ENCODE measurements at regions not wholly inside any gene's neighbourhood (a gene's known extent, or its start where the extent isn't known, plus 50 kb on each side); places are given as distances from the start of the nearest gene placed in this dataset.

DNA sequence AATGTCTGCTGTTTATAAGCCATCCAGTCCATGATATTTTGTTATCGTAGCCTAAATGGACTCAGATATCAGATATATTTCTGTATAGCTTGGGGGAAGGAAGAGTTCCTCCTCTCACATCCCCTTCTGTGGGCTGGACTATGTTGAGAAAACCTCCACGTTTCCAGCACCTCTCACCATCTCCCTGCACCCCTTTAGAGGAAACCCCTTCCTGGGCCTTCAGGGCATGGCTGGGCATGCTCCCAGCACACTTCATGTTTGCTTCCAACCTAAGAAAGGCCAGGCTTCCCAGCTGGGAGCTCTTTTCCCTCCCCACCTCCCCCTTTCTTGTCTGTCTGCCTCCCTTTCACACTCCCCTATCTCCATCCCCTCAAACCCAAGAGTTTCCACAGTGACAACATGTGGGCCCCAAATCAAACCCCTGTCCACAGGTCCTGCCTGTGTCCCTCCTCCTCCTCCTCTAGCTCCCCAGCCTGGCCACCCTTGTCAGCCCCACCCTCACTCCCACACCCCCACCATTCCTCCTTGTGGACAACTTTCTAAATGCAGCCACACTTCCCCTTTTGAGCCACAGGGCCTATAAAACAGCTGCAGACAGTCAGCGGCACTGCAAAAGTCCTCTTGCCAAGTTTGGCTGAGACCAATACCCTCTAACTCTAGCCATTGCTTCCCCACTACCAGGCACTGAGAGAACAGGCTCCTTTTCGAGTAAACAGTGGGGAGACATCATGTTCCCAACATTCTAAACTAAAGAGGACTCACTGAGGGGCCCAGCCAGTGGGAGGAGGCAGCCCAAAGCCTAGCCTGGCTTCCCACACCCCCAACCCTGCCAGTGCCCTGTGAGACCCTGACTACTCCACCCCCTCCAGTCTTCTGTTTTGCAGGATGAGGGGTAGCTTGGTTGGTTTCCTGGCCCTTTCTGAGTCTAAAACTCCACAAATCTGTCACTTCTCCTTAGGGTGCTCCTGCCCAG is 120.5 kb downstream of the ZFP36L2 start:
- DNase-seq (ENCODE audit: low read depth), result no peak

GRCh38 chr2:43104763-43105162 is 121.6 kb downstream of the ZFP36L2 start:
- DNase-seq (ENCODE audit: low read depth), result no peak

DNA sequence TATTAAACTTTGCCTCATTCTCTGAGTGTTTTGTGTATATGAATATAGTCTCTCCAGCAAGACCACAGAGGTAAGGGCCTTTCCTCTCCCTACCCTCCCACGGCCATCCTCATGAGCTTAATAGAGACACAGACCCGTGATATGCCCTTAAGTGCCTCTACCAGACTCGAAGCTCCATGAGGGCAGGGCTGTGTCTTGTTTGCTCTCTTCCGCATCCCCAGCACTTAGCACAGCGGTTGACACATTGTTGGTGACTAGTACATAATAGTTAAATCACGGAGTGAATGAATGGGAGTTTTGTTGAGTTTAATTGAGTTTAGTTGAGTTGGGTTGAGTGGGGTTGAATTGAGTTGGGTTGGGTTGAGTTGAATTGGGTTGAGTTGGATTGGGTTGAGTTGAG is 122.3 kb downstream of the ZFP36L2 start:
- DNase-seq (ENCODE audit: low read depth), result no peak

GRCh38 chr2:43103093-43103404 is 123.4 kb downstream of the ZFP36L2 start:
- no peak for DNase-seq (ENCODE audit: low read depth)

DNA sequence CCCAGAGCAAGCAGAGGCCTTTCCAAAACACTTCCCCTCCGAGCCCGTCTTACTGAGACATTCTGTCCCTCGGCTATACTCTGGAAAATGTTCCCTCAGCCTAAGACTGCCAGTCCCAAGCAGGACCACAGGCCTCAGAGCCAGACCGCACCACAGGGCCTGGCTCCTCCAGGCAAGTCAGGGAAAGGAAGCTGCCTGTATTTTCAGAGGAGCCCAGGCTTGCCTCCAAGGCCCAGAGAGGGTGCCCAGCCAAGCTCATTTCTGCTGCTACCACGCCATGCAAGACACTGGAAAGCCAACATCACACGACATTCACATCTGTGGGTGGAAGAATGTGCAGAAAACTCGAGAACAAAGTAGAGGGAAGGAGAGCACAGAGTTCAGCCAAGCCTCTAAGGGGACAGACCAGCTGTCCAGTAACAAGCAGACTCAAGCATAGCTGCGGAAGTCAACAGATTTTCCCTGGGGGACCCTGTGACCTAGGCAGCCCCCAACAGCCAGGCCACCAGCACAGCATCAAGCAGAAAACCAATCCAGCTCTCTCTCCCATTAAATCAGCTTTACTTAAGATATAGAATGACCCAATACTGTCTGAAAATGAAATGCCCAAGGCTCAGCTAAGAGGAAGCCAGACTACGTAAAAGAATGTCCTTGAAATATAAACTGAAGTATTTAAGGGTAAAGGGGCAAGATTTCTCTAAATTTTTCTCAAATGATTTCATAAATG is 123.9 kb downstream of the ZFP36L2 start:
- no peak for DNase-seq (ENCODE audit: low read depth)

DNA sequence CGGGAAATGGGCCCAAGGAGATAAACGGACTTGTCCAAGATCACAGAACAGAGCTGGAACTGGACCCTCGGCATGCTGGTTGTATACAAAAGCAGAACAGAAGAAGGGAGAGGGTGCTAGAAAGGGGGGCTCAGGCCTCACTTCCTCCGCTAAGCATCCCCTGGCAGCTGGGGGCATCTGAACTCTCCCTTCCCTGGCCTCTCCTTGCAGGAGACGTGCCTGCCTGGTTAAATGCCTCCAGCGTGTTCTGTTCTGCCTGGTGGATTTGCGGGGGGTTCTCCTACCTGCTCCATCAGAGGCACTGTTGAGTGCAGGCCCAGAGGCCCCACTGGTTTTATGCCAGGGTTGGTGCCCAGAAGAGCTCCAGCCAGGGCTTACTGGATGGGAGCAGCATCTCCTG is 124.7 kb downstream of the ZFP36L2 start:
- DNase-seq (ENCODE audit: low read depth), result no peak

DNA sequence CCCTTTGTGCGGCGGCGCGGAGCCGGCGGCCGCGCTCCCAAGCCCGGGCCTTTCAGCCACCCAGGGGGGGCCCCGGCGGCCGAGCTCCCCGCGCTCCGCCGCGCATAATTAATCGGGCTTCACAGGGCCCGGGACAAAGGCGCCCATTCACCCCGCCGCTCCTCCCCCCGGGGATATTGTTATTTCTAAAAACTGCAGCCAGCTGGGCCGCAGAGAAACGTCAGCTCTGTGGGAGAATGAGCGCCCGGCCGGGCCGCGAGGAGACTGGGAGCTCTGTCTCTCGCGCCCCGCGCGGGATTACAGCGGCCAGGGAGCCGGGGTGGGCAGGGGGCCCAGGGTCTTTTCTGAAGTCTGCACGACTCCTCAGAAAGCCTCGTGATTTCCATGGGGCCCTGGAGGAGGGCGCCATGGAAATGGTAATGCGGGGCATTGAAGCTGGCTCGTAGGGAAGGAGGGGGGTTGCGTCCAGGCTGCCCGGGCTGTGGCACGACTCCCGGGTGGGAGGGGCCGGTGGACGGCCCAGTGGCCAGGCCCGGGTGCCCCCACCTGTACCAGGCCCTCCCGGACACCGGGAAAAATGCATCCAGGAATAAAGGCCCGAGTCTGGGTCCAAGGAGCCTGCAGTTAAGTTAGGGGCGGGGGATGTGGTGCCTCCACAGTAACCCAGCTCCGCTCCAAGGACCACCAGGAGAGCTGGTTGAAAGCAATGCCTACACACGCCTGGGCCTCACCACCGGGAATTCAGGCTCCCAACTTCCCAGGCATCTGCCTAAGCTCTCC is 125.3 kb downstream of the ZFP36L2 start:
- DNase-seq (ENCODE audit: low read depth), result no peak

DNA sequence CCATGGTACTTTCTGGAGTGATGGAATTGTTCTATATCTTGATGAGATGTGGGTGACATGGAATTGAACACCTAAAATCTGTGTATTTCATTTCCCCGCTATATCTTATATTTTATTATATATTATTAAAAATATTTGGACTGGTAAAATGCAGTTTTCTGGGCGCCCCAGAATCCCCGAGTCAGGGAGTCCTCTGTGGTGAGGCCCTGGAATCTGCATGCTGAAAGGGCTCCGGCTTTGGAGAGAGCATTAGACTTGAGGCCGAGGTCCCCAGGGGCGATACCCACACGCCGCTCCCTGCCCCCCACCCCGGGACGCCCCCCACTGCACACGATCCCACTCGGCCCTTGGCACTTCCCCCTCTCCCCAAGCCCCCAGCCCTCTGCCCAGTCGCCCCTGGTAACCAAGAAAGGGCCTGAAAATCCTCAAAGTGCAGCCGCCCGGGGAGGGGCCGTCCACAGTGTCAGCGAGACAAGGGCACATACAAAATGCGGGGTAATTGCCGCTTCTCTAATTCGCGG is 126.0 kb downstream of the ZFP36L2 start:
- DNase-seq (ENCODE audit: low read depth), result no peak

DNA sequence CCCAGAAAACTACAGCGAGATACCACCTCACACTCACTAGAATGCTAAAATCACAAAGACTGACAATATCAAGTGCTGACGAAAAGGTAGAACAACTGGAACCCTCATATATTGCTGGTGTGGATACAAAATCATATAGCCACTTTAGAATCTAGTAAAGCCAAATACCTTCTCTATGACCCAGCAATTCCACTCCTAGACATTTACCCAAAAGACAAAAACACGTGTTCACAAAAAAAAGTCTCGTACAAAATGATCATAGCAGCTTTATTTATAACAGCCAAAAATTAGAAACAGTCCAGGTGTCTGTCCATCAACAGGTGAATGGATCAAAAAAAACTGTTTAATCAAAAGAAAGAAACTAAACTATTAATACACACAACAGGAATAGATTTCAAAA is 126.6 kb downstream of the ZFP36L2 start:
- DNase-seq (ENCODE audit: low read depth), result no peak

- DNase-seq (ENCODE audit: low read depth), result no peak
Observed at GRCh38 chr2:43098539-43098938, 127.9 kb downstream of the ZFP36L2 start.

GRCh38 chr2:43097644-43098408 is 128.6 kb downstream of the ZFP36L2 start:
- no peak for DNase-seq (ENCODE audit: low read depth)

DNA sequence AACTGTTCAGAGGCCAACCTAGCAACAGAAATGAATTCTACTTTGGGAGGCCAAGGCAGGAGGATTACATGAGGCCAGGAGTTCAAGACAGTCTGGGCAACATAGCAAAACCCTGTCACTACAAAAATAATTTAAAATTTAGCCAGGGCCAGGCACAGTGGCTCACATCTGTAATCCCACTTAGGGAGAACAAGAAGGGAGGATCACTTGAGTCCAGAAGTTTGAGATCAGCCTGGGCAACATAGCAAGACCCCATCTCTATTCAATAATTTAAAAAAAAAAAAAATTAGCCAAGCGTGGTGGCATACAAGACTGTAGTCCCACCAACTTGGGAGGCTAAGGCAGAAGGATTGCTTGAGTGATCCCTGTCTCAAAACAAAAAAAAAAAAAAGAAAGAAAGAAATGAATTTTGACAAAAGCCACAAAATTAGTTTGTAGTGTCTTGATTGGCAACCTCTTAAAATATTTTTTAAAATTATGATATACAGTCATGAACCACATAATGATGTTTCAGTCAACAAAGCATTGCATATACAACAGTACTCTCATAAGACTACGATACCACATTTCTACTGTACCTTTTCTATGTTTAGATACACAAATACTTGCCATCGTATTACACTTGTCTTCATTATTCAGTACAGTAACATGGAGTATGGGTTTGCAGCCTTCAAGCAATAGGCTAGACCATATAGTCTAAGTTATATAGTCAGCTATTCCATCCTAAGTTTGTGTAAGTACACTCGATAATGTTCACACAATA is 130.7 kb downstream of the ZFP36L2 start:
- no peak for DNase-seq (ENCODE audit: low read depth)

- DNase-seq (ENCODE audit: low read depth), result no peak
Observed at GRCh38 chr2:43092520-43093179, 133.8 kb downstream of the ZFP36L2 start.

DNA sequence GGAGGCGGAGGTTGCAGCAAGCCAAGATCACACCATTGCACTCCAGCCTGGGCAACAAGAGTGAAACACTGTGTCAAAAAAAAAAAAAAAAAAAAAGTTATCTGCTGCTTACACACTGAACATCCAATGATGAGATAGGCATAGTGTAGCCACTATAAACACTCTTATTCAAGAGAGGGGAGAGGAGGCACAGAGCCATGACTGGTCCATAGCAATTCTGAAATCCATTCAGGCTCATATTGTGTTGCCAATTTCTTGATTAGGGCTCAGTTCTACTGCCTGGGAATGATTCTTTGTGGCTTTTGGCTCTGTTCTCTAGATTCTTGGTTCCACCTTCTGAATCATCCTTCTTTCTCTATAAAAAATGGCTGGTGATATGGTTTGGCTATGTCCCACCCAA is 136.1 kb downstream of the ZFP36L2 start:
- DNase-seq (ENCODE audit: low read depth), result no peak

DNA sequence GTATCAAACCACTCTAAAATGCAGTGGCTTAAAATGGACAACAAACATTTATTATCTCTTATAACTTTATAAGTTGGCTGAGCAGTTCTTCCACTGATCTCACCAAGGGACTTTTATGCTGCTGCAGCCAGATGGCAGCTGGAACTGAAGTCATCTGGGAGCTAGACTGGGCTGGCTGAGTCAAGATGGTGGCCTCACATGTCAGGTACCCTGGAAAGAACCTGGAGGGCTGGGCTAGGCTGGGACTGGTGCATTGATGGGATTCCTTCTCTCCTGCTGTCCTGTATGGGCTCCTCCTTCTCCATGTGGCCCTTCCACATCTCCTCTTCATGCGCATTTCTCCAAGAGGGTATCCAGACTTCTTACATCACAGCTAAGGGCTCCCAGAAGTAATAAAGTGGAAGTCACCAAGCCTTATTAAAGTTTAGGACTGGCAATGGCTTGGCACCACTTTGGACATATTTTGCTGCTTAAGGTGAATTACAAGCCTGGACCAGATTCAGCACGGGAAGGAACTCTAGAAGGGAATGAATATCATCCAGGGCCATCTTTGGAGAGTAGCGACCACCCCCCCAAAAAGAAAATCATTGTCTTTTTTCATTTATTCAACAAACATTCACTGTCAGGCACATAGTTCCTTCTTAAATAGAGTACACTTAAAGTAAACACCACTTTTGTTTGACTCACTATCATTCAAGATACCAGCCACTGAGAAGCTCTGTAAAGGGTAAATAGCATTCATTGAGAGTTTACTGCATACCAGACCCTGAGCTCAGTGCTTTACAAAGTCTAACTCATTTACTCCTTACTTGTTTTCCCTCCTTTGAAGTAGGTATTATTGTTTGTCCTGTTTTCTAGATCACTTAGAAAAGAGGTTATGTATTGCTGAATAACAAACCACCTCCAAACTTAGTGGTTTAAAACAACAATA is 138.0 kb downstream of the ZFP36L2 start:
- DNase-seq (ENCODE audit: low read depth), result no peak

GRCh38 chr2:43087413-43087812 is 139.0 kb downstream of the ZFP36L2 start:
- no peak for DNase-seq (ENCODE audit: low read depth)

DNA sequence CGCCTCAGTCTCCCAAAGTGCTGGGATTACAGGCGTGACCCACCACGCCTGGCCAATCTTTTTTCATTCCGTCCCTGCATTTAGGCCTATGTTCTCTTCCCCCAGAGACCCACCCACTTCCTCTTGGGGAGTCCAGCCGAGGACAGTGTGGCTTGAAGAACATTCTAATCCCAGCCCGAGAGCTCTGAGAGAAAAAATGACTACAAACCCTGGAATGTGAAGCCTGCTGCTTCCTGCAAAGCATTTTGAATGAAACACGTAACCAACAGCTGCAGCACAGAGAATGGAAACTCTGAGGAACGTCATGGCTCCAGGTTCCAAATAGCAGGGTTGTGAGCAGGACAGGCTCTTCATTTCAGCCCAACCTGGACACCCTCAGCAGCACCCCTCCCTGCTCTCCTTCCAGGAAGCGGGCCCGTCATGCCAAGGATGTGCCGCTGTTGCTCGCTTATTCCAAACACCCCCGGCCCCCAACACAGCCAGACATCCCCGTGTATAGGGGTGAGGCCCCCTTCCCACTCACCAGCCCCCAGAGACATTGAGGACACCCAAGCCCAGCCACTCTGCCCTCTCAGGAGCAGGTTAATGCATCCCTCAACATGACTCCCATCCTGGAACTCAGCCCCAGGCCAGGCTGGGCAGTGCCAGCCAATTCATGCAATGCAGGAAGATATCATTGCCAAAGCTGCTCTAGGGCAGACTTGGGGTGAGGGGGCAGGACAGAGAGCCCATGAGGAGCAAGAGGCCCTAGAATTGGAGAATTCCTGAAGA is 139.8 kb downstream of the ZFP36L2 start:
- no peak for DNase-seq (ENCODE audit: low read depth)

DNA sequence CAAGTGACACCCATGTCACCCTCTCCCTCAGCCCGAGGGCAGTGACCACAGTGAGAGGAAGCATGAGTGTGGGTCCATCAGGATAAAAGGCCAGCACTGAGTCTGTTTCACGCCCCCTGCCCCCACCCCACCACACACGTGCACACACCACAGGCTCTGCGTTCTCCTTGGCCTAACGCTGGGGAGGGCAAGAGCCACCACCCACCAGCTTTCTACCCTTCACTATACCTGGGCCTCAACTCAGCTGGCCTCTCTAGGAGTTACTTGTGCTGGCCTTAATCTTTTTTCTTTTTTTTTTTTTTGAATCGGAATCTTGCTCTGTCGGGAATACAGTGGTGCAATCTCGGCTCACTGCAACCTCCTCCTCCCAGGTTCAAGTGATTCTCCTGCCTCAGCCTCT is 140.5 kb downstream of the ZFP36L2 start:
- DNase-seq (ENCODE audit: low read depth), result no peak
